GM18873 (cell line): ENCODE measurements at regions not wholly inside any gene's neighbourhood (a gene's known extent, or its start where the extent isn't known, plus 50 kb on each side); places are given as distances from the start of the nearest gene placed in this dataset.

Experiments
- ATAC-seq: cut with Tn5 transposase; IDR thresholded peaks from one replicate; pipeline ENCODE4 v1.9.1; 2021; ENCODE audit warnings: mild to moderate bottlenecking, moderate library complexity, moderate number of reproducible peaks; ENCODE audit not compliant: unreplicated experiment, low FRiP score

DNA sequence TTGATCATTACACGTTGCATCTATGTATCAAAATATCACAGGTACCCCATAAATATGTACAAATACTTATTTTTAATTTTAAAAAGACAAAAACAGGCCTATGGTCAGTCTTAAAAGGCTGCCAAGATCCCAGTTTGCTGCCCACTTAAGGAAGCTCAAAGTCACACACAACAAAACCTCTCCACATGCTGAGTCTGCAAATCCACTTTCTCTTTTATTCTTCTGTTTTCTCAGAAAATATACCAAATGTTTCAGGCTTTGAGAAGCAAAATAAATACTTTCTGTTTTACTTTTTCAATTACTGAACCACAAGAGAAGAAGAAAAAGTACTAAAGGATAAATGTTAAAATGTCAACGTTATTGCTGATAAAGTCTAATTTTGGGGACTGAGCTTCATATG is 107.8 kb upstream of the MANEA start:
- ATAC-seq: no peak

DNA sequence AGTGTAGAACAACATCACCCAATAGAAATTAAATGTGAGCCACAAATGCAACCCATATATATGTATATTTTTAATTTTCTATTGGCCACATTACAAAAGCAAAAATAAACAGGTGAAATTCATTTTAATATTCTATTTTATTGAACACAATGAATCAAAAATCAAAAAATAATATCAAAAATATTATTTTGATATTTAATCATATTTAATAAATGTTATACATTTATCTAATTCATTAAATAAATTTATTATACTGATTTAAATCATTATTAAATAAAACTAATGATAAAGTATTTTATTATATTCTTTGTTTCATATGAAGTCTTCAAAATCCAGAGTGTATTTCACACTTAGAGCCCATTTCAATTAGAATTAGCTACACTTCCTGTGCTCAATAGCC is 98.4 kb upstream of the MANEA start:
- no peak for ATAC-seq

GRCh38 chr6:95487817-95488216 is 89.5 kb upstream of the MANEA start:
- ATAC-seq: no peak

GRCh38 chr6:95489185-95489863 is 88.0 kb upstream of the MANEA start:
- ATAC-seq: no peak

DNA sequence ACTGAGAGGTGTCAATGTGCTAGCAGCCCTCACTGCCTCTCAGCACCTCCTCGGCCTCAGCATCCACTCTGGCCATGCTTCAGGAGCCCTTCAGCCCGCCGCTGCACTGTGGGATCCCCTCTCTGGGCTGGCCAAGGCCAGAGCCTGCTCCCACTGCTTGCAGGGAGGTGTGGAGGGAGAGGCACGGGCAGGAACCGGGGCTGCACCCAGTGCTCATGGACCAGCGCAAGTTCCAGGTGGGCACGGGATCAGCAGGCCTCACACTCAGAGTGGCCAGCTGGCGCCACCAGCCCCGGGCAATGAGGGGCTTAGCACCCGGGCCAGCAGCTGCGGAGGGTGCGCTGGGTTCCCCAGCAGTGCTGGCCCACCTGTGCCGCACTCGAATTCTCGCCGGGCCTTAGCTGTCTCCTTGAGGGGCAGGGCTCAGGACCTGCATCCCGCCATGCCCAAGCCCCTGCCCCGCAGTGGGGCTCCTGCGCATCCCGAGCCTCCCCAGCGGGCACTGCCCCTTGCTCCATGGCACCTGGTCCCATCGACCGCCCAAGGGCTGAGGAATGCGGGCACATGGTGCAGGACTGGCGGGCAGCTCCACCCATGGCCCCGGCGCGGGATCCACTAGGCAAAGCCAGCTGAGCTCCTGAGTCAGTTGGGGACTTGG is 80.4 kb upstream of the MANEA start:
- ATAC-seq: no peak

DNA sequence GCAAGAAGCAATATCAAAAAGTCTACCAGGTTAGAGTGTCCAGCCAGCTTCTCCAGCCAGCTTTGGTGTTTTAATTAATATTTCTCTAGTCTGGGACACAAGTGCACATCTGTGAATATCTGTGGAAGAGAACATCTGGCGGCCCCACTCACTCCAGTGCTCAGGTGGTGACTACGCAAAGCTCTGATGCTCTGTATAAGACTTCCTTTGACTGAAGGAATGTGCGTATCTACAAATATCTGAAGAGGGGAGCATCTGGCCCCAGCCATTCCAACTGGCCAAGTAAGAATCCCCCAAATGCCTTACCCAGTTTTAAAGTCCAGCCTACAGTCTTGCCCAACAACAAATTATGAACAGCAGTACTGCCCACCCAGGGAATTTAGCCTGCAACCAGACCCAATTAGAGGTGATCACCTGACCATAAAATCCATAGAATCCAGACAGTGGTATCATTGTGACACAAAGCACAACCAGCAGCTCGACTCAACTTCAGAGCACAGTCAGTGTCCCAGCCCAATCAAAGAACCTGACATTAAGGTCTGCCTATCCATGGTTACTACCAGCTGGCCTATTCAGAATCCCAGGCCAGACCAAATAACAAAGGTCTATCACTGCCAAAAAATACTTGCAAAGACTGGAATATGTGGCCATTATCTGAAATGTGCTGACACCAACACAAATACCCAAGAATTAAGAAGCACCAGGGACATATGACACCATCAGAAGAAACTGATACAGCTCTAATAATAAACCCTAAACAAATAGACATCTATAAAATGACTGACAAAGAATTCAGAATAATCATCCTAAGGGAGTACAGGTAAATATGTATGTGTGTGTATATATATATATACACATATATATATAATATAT is 76.1 kb upstream of the MANEA start:
- ATAC-seq: no peak

GRCh38 chr6:95503568-95503967 is 73.8 kb upstream of the MANEA start:
- ATAC-seq: no peak

DNA sequence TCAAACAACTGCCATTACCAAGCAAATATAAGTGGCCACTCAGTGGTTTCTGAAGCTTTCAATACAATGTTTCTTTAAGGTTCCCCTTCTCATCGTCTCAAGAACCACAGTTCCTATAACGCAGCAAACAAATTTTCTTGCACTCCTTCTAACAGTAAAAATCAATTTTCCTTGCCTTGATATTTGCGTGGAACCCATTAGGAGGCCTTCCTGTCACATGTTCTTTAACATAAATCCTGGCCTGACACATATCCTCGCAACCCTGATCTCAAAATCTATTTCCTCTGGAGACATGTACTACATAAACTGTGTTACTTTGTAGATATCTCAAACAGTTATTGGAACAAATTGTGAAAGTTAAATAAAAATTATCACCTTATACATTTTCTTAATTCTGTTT is 65.9 kb upstream of the MANEA start:
- no peak for ATAC-seq

GRCh38 chr6:95515975-95516374 is 61.4 kb upstream of the MANEA start:
- ATAC-seq: no peak

- ATAC-seq: no peak
These were observed 60.3 kb upstream of the MANEA start for GRCh38 chr6:95517004-95517403.

DNA sequence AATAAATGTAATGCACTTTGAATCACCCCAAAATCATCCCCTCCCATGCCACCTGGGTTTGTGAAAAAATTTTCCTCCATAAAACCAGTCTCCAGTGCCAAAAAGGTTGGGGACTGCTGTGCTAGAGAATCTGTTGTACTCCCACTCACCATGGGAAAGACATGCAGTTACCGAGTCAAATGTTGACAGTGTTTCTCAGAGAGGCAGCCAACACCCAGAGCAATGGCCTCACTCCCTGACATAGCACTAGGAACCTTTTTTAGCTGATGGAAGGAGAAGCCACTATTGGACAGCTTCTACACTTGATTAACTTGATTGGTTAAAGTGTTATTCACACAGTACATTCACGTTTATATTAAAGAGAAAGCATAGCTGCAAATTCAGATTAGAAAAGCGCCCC is 59.8 kb upstream of the MANEA start:
- no peak for ATAC-seq

DNA sequence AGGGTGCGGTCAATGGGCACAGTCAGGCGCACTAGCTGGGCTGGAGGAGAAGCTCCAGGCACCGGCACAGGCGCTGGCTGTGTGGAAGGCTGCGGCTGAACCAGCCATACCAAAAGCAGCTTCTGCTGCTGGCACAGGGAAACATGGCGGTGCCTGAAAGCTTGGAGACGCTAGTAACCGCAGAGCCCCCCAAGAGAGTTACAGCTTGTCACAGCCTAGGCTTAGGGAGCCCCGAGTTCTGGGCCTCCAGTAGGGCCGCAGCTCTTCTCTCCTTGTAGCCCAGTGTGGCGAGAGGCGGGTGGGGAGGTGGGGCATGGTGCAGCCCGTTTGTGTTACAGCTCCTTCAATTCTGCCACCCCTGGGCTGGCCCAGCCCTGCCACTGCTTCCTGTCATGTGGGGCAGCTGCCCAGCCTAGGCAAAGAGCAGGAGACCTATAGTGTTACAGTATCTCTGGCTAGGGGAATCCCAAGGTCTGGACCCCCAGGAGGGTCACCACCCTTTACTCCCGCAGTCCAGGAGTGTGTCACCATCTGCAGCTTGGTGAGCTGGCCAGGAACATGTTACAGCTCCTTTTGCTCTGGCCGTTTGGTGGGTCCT is 58.6 kb upstream of the MANEA start:
- no peak for ATAC-seq

DNA sequence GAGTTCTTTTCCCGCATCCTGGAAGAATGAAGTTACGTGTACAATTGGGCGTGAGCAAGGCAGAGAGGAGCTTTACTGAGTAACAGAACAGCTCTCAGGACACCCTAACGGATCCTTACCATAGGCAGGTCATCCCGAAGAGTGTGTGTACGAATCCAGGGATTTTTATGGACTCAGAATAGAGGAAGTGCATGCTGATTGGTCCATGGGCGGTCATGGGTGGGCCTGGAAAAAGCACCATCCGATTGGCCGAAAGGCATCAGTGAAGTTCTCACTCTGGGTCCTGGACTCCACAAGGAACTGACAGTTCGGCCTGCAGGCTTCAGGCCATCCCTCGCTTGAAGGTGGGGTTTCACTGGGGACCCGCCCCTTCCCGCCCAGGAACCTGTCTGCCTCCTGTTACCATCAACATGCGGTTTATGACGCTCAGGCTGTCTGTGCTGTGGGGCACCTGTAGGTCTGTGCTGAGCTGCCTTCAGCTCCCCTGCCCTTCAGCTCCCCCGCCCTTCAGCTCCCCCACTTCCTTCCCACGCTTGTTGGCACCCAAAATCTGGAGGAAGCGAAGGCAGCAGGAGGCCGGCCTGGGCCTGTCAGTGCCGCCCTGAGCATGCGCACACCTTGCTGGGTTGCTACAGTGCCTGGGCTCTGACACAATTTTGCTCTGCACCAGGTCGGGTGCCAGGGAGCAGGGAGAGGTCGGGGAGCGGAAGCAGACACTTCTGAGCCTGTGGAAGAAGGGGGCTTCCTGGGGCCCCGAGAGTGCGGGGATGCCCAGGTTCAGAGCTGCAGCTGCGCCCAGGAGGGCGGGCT is 57.9 kb upstream of the MANEA start:
- no peak for ATAC-seq

DNA sequence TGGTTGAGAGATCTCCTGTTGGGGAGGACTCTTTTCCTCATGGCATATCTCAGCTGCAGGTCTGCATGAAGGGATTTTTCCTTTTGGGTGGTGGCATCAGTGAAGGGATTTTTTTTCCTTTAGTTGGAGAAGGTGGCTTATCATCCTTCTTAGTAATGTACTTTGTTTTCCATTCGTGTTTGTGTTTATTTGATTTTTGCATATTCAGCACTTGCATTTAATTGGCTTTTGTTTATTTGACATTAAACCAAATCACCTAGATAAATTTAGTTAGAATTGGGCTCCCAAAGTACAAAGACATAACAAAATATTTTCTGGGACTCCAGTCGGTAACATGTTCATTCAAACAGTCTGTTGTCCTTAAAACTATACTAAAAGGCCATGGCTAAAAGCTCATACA is 56.2 kb upstream of the MANEA start:
- ATAC-seq: no peak
